ENCODE measurements at regions not wholly inside any gene's neighbourhood (a gene's known extent, or its start where the extent isn't known, plus 50 kb on each side); places are given as distances from the start of the nearest gene placed in this dataset.

- TF ChIP-seq CTCF (conservative IDR thresholded peaks at IDR 0.05; ENCODE audit: low read depth, low read length), result no peak
- no peak for TF ChIP-seq EZH2 (IDR thresholded peaks at IDR 0.05; ENCODE audit: borderline replicate concordance, low read depth, low read length, poor library complexity, severe bottlenecking)
Measured at GRCh38 chr6:140153703-140154102, 779.3 kb upstream of the CITED2 start.

Data from A673 (cell line).